Dedifferentiated amniotic fluid mesenchymal stem cell (primary cell): ENCODE measurements at regions not wholly inside any gene's neighbourhood (a gene's known extent, or its start where the extent isn't known, plus 50 kb on each side); places are given as distances from the start of the nearest gene placed in this dataset.

ENCODE experiments used
- DNase-seq: peaks from one replicate; pipeline ENCODE4 v3.0.0-alpha.2; 2016; ENCODE audit errors: extremely low spot score

GRCh38 chr10:43959364-43960134 lies 310.9 kb upstream of the ZNF32 start:
- no peak for DNase-seq

GRCh38 chr10:43958964-43959363 lies 310.3 kb upstream of the ZNF32 start:
- DNase-seq, result no peak

- no peak for DNase-seq
Measured at GRCh38 chr10:43958071-43958432, 309.4 kb upstream of the ZNF32 start.

- no peak for DNase-seq
Measured at GRCh38 chr10:43957267-43958070, 308.8 kb upstream of the ZNF32 start.

GRCh38 chr10:43955978-43956377 lies 307.3 kb upstream of the ZNF32 start:
- DNase-seq, result no peak

- DNase-seq, result no peak
Measured at GRCh38 chr10:43955002-43955596, 306.4 kb upstream of the ZNF32 start.

GRCh38 chr10:43953672-43954071 lies 305.0 kb upstream of the ZNF32 start:
- no peak for DNase-seq

GRCh38 chr10:43952760-43953159 lies 304.1 kb upstream of the ZNF32 start:
- no peak for DNase-seq

- DNase-seq, result no peak
Measured at GRCh38 chr10:43949351-43949750, 300.7 kb upstream of the ZNF32 start.

GRCh38 chr10:43946445-43946844 lies 297.8 kb upstream of the ZNF32 start:
- no peak for DNase-seq

- no peak for DNase-seq
Measured at GRCh38 chr10:43945908-43946307, 297.2 kb upstream of the ZNF32 start.

- no peak for DNase-seq
Measured at GRCh38 chr10:43945094-43945730, 296.5 kb upstream of the ZNF32 start.

GRCh38 chr10:43944381-43945093 lies 295.9 kb upstream of the ZNF32 start:
- no peak for DNase-seq

- DNase-seq, result no peak
Measured at GRCh38 chr10:43943818-43944360, 295.2 kb upstream of the ZNF32 start.

- no peak for DNase-seq
Measured at GRCh38 chr10:43943119-43943817, 294.6 kb upstream of the ZNF32 start.

- no peak for DNase-seq
Measured at GRCh38 chr10:43942096-43942850, 293.6 kb upstream of the ZNF32 start.

- DNase-seq, result no peak
Measured at GRCh38 chr10:43940898-43941837, 292.5 kb upstream of the ZNF32 start.

GRCh38 chr10:43939939-43940820 lies 291.5 kb upstream of the ZNF32 start:
- no peak for DNase-seq
